ENCODE measurements at regions not wholly inside any gene's neighbourhood (a gene's known extent, or its start where the extent isn't known, plus 50 kb on each side); places are given as distances from the start of the nearest gene placed in this dataset.

GRCh38 chr3:70120357-70120966 is 120.9 kb downstream of the SAMMSON start:
- peak; percentile 60 for DNase-seq (ENCODE audit: low read depth)

GRCh38 chr3:70127192-70127591 is 127.7 kb downstream of the SAMMSON start:
- no peak for DNase-seq (ENCODE audit: low read depth)

- no peak for DNase-seq (ENCODE audit: low read depth)
Observed at GRCh38 chr3:70137366-70137765, 137.8 kb downstream of the SAMMSON start.

GRCh38 chr3:70138606-70139005 is 139.1 kb downstream of the SAMMSON start:
- DNase-seq (ENCODE audit: low read depth), result peak; percentile 10

Measured in HT1080 (cell line).